GM04504 (cell line): ENCODE measurements at regions not wholly inside any gene's neighbourhood (a gene's known extent, or its start where the extent isn't known, plus 50 kb on each side); places are given as distances from the start of the nearest gene placed in this dataset.
"Not testable (repeated sequence)": the region's sequence is repeated elsewhere in the genome, so short reads cannot be mapped to it uniquely, and the experiment has no call there.

Experiments
- DNase-seq: peaks from one replicate; pipeline ENCODE4 v3.0.0-alpha.2; 2012; ENCODE audit warnings: low read depth

DNA sequence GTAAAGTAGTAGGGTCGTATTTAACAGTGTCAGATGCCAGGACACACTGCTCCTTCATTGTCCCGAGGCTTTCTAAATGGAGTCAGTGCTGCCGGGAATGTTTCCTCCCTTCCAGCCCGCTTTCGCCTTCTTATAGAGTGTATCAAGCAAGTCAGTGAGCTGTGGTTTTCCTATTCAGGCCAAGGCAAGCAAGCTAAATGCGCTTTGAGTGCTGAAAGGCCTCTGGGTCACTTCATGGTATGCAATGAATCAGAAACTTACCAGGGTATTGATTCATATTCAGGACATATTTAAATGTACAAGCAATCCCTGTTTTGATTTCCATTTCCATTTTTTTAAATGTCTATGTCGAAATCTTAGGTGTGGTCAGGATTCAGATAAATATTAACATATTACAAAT is 327.9 kb upstream of the SOX9 start:
- DNase-seq, result no peak

DNA sequence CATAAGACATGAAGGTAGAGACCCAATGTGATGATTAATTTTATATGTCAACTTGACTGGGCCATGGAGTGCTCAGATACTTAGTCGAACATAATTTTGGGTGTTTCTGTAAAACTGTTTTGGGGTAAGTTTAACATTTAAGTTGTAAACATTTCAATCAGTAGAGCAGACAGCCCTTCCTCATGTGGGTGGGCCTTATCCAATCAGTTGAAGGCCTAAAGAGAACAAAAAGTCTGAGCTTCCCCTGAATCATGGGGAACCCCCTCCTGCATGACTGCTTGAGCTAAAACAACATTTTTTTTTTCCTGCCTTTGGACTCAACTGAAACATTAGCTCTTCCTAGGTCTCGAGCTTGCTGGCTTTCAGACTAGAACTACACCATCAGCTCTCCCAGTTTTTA is 327.3 kb upstream of the SOX9 start:
- no peak for DNase-seq

DNA sequence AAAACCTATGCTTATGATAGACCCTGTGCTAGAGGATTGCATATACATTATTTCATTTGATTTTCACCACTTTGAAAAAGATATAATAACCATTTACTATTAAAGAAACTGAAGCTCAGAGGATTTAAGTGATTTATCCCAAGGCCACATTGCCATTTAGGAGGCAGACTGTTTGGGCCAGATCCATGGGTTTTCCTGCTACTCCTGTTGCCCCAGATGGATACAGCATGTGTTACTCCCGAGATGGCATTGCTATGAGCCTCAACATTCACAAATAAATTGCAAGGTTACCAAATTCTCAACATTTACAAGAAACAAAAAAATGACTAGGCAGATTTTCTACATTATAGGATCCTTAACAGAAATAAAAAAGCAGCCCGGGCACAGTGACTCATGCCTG is 322.1 kb upstream of the SOX9 start:
- no peak for DNase-seq

GRCh38 chr17:71799657-71800056 is 321.2 kb upstream of the SOX9 start:
- no peak for DNase-seq

DNA sequence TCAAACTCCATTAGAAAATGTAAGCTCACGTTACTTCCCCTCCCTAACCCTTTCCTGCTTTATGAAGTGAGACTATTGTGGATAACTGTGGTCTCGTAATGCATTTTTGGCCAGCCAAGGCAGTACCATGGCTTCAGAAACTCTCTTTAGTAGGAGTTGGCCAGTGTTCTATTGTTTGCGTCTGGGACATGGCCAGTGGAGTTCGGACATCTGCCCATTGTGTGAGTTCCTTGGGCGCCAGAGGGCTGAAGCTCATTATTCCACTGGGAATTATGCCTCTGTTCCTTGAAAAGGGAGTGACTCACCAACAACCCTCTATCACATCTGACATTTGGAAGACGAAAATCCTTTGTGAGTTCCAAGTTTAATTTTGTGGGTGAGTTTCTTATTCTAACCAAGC is 319.5 kb upstream of the SOX9 start:
- peak; percentile 86 for DNase-seq

DNA sequence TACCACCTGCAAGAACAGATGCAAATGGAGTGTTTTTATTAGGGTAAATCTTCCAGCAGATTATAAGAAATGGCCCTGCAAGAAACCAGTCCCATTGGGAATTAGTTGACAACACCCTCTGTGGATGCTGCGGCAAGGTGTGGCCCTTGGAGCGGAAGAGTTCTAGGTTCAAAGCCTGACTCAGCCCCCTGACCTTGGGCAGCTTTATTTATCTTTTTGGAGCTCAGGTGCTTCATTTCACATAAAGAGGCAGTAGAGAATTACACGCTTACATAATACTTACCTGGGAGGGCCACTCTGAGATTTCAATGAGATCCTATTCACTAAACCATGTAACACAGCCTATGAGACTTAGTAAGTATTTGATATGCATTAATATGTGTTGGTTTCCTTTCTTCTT is 318.2 kb upstream of the SOX9 start:
- no peak for DNase-seq

DNA sequence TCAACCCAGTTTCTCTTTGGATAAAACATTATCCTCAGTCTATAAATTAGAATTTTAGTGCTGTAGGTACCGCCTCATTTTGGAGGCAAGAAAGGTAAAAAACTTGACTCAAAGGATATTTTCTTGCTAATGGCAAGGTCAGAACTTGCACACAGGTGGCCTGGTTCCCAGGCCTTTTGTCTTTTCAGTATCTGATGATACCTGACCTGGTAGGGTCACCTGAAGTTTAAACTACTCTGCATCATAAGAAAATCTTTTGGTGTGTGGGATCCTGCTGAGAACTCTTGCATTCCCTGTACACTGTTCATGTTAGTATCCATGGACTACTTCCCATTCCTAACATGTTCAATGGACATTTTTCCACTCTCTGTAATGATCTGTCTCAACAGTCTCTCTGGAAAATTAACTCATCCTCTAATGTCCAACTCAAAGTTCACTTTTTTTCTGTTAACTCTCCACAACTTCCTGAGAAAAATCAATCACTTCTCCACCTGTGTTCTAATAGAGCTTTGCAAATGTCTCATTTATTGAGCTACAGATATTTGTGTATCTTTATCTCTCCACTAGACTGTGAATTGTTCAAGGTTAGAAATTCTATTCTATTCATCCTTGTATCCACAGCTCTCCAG is 317.1 kb upstream of the SOX9 start:
- DNase-seq, result no peak

- no peak for DNase-seq
These were observed 311.3 kb upstream of the SOX9 start for GRCh38 chr17:71809537-71809936.

DNA sequence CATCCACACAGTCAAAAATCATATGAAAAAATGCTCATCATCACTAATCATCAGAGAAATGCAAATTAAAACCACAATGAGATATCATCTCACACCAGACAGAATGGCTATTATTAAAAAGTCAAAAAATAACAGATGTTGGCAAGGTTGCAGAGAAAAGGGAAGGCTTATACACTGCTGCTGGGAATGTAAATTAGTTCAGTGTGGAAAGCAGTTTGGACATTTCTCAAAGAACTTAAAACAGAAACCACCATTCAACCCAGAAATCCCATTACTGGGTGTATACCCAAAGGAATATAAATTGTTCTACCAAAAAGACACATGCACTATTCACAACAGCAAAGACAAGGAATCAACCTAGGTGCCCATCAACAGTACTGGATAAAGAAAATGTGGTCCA is 307.0 kb upstream of the SOX9 start:
- DNase-seq, result not testable (repeated sequence)

GRCh38 chr17:71821511-71821910 is 299.3 kb upstream of the SOX9 start:
- no peak for DNase-seq

DNA sequence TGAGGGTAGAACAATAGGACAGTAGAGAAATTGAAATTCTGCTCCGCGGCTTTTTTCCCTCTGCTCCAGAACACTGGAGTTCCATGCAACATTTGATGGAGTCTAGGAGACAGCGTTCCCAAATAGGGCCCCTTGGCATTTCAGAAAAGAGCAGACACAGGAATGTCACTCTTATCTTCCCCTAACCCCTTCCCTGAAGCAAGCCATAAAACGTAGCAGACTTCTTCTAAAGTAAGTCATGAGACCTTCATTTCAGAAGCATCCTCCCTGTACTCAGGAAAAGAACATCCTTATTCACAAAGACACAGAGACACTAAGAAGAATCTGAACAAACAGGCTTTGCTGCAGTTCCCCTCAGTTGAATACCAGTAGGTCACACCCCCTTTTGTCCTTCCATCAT is 296.1 kb upstream of the SOX9 start:
- no peak for DNase-seq

- no peak for DNase-seq
These were observed 295.1 kb upstream of the SOX9 start for GRCh38 chr17:71825687-71826086.

GRCh38 chr17:71828182-71828596 is 292.6 kb upstream of the SOX9 start:
- peak; percentile 24 for DNase-seq

GRCh38 chr17:71830866-71831265 is 290.0 kb upstream of the SOX9 start:
- no peak for DNase-seq

GRCh38 chr17:71842986-71843385 is 277.8 kb upstream of the SOX9 start:
- no peak for DNase-seq

DNA sequence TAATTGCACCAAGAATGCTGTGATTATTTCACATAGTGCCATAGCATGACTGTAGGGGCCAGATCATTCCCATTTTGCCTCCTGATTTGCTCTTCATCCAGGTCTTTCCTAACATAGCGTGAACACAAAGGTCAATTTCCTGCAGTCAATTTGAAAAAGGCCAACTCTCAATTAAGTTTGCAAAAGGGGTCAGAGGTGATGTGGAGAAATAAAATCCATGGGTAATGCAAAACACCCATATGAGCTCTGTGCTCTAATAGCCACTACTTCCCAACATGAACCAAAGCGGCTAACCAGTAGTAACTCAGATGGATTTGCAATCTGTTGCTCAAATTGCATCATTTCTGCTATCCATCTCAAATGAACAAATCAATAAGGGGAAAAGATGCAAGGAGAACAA is 275.5 kb upstream of the SOX9 start:
- no peak for DNase-seq

- DNase-seq, result no peak
These were observed 274.2 kb upstream of the SOX9 start for GRCh38 chr17:71846561-71847110.

DNA sequence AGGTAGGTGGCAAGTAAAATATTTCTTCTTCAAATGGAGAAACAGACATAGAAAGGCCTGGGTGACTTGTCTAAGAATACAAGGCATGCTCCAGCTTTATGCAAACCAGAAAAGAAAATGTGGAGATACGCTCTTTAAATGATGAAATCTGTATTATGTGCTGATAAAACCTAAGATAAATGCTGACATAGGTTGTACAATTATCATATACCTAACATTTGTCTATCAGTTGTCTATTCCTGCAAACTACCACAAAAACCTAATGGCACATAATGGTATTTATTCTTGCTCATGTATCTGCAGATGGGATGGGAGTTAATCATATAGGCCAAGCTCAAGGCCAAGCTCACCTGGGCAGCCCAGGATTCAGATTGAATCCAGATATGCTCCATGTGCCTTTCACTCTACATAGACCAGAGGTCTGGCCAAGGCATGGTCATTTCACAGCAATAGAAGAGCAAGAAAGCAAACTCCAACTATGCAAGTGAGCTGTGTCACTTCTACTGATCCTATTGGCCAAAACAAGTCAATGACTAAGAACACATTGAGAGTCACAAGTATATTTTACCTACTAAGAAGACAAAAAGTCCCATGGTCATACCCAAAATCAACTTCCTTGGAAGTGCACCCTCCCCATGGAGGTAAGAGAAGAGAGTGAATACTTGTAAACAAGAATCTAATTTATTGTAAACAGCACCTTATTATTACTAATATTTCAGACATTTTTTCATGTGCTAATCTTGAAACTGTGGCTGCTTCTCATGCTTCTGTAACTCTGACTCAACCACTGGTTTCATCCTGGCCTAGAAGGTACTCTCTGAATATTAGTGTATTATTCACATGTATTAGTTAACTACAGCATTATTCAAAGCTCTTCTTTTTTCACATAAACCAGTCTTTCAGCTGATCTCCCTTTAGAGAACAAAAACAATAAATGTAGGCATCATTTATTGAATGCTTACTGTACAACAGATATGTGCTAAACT is 270.7 kb upstream of the SOX9 start:
- no peak for DNase-seq

GRCh38 chr17:71850812-71851211 is 270.0 kb upstream of the SOX9 start:
- DNase-seq, result no peak

DNA sequence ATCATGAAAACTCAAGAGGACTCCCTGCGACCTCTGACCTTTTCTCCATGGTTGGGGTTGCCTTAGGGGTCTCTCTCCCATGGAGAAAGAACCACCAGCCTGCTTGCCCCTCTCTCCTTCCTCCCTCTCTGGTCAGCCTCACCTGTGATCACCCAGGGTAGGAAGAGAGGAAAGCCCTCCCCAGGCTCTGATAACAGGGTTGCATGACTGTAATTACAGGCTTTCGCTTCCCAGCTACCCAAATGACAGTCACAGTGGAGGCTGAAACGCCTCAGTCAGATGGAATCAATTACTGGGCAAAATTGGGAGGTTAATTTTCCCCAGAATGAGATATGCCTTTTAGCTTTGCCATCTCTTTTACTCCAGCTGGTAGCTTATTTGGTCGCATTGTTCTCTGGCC is 265.8 kb upstream of the SOX9 start:
- no peak for DNase-seq

GRCh38 chr17:71864755-71865154 is 256.1 kb upstream of the SOX9 start:
- no peak for DNase-seq

GRCh38 chr17:71866095-71866494 is 254.7 kb upstream of the SOX9 start:
- no peak for DNase-seq

GRCh38 chr17:71869293-71869692 is 251.5 kb upstream of the SOX9 start:
- DNase-seq, result no peak
